ENCODE measurements at regions not wholly inside any gene's neighbourhood (a gene's known extent, or its start where the extent isn't known, plus 50 kb on each side); places are given as distances from the start of the nearest gene placed in this dataset.

DNA sequence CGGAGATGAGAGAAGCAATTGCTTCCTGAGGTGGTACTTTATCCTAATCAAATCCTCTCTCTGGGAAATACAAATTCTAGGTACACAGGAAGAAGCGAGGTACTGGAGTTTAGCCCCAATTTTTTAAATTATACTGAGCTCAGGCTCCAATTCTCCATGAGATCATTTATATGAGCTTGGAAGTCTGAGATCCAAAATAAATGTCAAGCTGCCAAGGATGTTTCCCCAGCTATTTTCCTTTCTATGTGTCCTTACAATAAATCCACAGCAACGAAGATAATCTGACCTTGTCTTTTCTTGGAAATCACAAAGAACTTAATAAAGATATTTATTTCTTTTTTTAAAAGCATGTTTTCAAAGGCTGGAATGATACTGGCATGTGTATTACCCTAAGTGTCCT, 597.3 kb downstream of the GABRG2 start:
- FAIRE-seq (no peak), DNase-seq (ENCODE audit: low read depth, low spot score) (no peak)
- no peak overlapping the region for H2AFZ ChIP-seq (ENCODE audit: low read depth, low read length)
- H3K4me2 ChIP-seq (ENCODE audit: insufficient read depth, low read length), result no peak overlapping the region
- TF ChIP-seq EZH2 (IDR thresholded peaks at IDR 0.05; ENCODE audit: borderline replicate concordance, low read depth, low read length, severe bottlenecking), result no peak
- TF ChIP-seq FOS (IDR thresholded peaks at IDR 0.05; ENCODE audit: borderline replicate concordance, insufficient read depth, low read length), result no peak
- TF ChIP-seq POLR2AphosphoS5 (IDR thresholded peaks at IDR 0.05; ENCODE audit: insufficient read depth, low read depth, low read length), result no peak
- TF ChIP-seq, protein P1, sequence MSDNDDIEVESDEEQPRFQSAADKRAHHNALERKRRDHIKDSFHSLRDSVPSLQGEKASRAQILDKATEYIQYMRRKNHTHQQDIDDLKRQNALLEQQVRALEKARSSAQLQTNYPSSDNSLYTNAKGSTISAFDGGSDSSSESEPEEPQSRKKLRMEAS (IDR thresholded peaks at IDR 0.05; ENCODE audit: insufficient read depth, insufficient read length), result no peak
- no peak for TF ChIP-seq JUN (IDR thresholded peaks at IDR 0.05; ENCODE audit: borderline replicate concordance, insufficient read depth, insufficient read length, low read depth)
- TF ChIP-seq, protein P2, sequence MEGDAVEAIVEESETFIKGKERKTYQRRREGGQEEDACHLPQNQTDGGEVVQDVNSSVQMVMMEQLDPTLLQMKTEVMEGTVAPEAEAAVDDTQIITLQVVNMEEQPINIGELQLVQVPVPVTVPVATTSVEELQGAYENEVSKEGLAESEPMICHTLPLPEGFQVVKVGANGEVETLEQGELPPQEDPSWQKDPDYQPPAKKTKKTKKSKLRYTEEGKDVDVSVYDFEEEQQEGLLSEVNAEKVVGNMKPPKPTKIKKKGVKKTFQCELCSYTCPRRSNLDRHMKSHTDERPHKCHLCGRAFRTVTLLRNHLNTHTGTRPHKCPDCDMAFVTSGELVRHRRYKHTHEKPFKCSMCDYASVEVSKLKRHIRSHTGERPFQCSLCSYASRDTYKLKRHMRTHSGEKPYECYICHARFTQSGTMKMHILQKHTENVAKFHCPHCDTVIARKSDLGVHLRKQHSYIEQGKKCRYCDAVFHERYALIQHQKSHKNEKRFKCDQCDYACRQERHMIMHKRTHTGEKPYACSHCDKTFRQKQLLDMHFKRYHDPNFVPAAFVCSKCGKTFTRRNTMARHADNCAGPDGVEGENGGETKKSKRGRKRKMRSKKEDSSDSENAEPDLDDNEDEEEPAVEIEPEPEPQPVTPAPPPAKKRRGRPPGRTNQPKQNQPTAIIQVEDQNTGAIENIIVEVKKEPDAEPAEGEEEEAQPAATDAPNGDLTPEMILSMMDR (IDR thresholded peaks at IDR 0.05; ENCODE audit: extremely low read depth in 1 of 2, insufficient read depth in 1 of 2, low read depth in 1 of 2, low read length in 2 of 2), result no peak
- TF ChIP-seq MYC (IDR thresholded peaks at IDR 0.05; ENCODE audit: low read depth, low read length), result no peak
- TF ChIP-seq GATA2 (IDR thresholded peaks at IDR 0.05; ENCODE audit: insufficient read depth, insufficient read length, low read depth, low read length), result no peak
- TF ChIP-seq POLR2A (IDR thresholded peaks at IDR 0.05; ENCODE audit: low read depth, low read length), result no peak
- H3K4me3 ChIP-seq (replicated peaks in 1 of 3; ENCODE audit: insufficient read depth in 1 of 3, low read depth in 1 of 3, low read length in 3 of 3), result no peak overlapping the region
- H3K4me1 ChIP-seq (ENCODE audit: control insufficient read depth, extremely low read depth, insufficient read depth, low read length), result no peaks in the 10 kb centered on the region
- no peaks in the 10 kb centered on the region for H4K20me1 ChIP-seq (replicated peaks; ENCODE audit: control insufficient read depth, extremely low read depth, insufficient read depth, low read length)
- CTCF ChIA-PET, result no interaction called here
- H3K9ac ChIP-seq (replicated peaks; ENCODE audit: extremely low read depth, insufficient read depth, low read length), result no peak overlapping the region
- intact Hi-C loops (cut with micrococcal nuclease), result no loop called here
- POLR2A ChIA-PET, result no interaction called here
- dilution Hi-C loops (cut with MboI; ENCODE audit: extremely low pct_ligation_motif_present, low sequenced_read_pairs), result no loop called here
- no peak overlapping the region for H3K27ac ChIP-seq (ENCODE audit: insufficient read depth, low read depth, low read length)
- H3K36me3 ChIP-seq (ENCODE audit: control insufficient read depth in 2 of 2, extremely low read depth in 1 of 2, insufficient read depth in 2 of 2, low read length in 2 of 2), result no peaks in the 10 kb centered on the region
- H3K79me2 ChIP-seq (ENCODE audit: control insufficient read depth, insufficient read depth, low read length), result no peaks in the 10 kb centered on the region
- no peaks in the 10 kb centered on the region for H3K9me3 ChIP-seq (replicated peaks; ENCODE audit: control insufficient read depth, insufficient read depth, low read length)
- no peaks in the 10 kb centered on the region for H3K9me1 ChIP-seq (replicated peaks; ENCODE audit: control insufficient read depth, extremely low read depth, insufficient read depth, low read length)
- H3K27me3 ChIP-seq (ENCODE audit: control insufficient read depth in 2 of 2, insufficient read depth in 2 of 2, low read length in 2 of 2), result no peaks in the 10 kb centered on the region
- no TSS peak for BruUV-seq (replicated peaks)

All from endothelial cell of umbilical vein (primary cell).